Epithelial cell of esophagus (primary cell): ENCODE measurements at regions not wholly inside any gene's neighbourhood (a gene's known extent, or its start where the extent isn't known, plus 50 kb on each side); places are given as distances from the start of the nearest gene placed in this dataset.
A peak's percentile ranks its signal among the peaks of the same experiment; 100 is the strongest.

Source experiments
- DNase-seq: peaks from one replicate; pipeline ENCODE4 v3.0.0; 2010; ENCODE audit warnings: low read depth
- H3K4me3 ChIP-seq: 2 replicates; pipeline ENCODE4 v1.5.1; 2011; ENCODE audit warnings: mild to moderate bottlenecking, low read length, control low read depth
- TF ChIP-seq, protein P1 (sequence below): IDR thresholded peaks from 2 replicates; pipeline ENCODE4 v1.5.1; 2011; ENCODE audit warnings: low read depth, mild to moderate bottlenecking, low read length, control low read depth, inconsistent platforms; ENCODE audit not compliant: insufficient read depth; ENCODE audit errors: missing control alignments

DNA sequence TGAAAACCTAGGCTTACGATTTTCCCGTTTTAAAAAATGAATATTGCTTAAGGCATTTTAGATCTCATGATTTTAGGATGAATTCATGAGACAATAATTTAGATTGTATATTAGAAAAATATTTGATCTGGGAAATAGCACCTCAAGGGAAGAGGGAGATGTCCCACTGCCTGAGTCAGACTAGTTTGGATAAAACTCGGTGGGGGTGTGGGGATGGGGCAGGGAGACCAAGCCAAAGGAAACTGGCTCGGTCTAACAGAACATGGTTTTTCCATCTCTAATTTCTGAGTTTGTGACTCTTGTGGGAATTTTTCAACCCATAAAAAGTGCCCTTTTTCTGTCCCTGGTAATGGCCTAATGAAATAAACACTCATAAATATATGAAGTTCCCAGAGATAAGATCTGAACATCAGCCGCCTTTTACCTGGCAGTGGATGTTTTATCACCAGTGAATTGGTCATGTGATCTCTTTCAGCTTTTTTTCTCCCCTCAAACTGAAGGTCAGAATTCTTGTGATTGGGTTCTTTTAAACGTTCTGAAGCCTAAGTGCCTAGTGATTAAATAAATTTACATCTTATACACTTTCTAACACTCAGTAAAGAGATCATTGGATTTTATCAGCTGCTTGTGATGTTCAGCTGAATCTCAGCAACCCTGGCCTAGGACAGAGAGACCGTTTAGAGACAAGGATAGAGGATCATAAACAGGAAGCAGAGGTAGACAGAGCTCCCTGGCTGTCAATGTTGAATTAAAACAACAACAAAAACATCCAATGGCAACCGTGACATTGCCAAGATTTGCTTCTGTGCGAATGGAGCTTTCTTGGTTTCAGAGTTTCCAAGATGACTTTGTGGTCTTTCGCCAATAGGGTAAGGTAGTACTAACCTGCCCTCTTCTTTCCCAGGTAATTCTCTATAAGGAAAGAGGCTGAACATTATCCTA lies 1038.2 kb downstream of the MCTP2 start:
- TF ChIP-seq, protein P1, sequence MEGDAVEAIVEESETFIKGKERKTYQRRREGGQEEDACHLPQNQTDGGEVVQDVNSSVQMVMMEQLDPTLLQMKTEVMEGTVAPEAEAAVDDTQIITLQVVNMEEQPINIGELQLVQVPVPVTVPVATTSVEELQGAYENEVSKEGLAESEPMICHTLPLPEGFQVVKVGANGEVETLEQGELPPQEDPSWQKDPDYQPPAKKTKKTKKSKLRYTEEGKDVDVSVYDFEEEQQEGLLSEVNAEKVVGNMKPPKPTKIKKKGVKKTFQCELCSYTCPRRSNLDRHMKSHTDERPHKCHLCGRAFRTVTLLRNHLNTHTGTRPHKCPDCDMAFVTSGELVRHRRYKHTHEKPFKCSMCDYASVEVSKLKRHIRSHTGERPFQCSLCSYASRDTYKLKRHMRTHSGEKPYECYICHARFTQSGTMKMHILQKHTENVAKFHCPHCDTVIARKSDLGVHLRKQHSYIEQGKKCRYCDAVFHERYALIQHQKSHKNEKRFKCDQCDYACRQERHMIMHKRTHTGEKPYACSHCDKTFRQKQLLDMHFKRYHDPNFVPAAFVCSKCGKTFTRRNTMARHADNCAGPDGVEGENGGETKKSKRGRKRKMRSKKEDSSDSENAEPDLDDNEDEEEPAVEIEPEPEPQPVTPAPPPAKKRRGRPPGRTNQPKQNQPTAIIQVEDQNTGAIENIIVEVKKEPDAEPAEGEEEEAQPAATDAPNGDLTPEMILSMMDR: no peak
- H3K4me3 ChIP-seq: no peak overlapping the region
- DNase-seq: no peak

DNA sequence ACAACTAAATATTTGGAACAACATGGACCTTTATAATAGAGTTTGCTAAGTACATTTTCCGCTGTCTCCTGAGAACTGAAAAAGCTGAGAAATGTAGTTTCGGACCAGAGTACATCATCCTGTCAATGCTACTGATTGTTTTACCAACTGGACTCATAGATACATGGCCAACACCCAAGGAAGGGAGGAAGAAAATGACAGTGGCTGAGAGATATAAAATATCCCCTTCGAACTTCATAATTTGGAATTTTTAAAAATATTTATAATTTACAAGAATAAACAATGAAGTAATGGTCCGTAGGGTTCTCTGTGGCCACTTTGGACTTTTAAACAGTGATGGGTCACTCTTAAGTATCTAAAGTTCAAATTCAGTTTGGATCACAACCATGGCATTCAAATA lies 1042.7 kb downstream of the MCTP2 start:
- no peak overlapping the region for H3K4me3 ChIP-seq
- DNase-seq: no peak
- TF ChIP-seq, protein P1: no peak

DNA sequence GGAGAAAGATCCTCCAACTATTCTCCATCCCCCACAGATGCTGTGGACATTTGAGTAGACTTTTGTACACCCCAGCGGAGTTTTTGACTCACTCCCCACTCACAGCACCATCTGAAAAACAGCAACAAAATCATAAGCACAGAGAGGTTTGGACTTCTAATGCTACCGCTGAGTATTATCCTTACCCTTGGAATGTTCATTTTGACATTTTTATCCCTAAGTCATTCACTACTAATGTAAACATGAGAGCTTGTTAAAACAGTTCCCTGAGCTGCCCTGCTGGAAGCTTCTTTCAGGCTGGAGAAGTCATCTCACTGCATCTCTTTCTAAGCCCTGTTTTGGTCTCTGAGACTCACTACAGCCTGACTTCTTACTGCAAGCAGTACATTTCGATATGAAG lies 1045.9 kb downstream of the MCTP2 start:
- peak; percentile 66 for DNase-seq
- H3K4me3 ChIP-seq: no peak overlapping the region
- TF ChIP-seq, protein P1: no peak

DNA sequence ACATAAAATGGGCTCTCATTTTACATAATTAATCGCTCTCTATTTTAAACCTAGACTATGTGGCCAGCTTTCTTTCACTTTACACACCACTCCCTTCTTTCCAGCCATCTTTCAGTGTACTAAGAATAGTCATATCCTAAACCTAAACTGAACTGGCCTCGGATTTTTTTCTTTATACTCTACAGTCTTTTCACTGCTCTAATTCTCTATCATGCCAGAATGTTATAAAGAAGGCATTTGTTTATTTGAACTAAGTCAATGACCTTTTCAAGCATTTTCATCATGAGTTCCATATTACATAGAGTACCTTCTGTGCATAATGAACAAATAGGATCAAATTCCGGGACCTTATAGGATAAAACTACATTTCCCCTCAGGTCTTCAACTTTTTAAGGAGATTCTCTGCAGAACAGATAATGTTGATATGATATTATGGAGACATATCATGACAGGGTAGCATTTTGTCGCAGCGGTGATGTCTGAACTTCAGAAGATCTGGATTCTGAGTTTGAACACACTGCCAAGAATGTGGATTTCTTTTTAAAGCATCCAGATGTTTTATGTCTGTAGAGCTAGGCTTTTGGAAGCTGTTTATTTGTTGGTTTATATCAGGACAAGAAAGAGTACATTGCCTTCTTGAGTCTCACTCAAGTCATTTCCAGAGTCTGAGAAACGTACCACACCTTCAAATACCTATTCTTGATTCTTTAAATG lies 1047.3 kb downstream of the MCTP2 start:
- no peak for DNase-seq
- TF ChIP-seq, protein P1: no peak

DNA sequence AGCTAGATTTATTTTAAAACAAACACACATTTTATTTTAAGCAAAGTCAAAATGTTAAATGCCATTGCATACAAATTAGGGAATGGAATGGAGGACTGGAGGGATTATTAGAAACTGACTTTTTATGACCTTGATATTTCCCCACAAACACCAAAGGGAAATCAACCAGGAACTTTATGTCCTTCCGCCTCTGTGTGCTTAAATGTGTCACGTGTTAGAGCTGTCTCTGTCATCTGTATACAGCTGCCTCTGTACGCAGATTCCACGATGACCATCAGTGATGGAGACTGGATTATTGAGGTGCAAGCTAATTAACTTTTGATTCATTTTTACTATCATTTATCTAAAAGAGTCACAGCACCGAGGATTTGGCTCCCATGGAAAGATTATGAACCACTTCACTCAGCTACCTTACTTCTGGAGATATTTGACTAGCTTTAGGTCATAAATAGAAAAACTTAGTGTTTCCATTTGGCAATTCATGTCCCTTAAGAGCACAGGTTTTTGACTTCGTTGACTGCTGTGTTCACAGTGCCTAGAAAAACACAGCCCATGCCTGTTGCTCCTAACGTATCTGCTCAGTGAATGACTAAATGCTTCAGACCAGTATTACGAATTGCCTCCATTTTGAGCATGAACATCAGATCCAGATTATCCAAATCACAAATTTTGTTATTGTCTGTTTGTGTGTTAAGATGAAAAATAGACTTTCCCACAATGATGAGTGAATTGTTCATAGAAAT lies 1048.1 kb downstream of the MCTP2 start:
- no peak for DNase-seq
- TF ChIP-seq, protein P1: no peak
- no peak overlapping the region for H3K4me3 ChIP-seq

More for the DNA sequence above, 1047.3 kb downstream of the MCTP2 start:
- no peak overlapping the region for H3K4me3 ChIP-seq

DNA sequence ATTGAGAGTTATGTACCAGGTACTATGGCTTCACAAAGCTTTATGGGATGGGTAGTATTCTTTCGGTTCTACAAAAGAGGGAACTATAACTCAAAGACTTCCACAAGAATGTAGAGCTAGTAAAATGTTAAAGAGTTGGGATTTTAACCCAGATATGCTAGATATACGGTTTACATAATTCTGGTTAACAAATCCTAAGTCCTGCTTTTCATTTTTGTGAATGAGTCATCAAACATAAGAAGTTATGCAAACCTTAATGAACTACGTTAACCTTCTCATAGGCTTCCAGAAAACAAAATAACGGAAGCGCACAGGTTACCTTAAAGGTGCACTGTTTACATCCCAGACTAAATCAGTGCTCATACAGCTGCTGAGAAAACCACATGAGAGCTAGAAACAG lies 1049.3 kb downstream of the MCTP2 start:
- DNase-seq: no peak
- TF ChIP-seq, protein P1: no peak
- no peak overlapping the region for H3K4me3 ChIP-seq
